ENCODE measurements at regions not wholly inside any gene's neighbourhood (a gene's known extent, or its start where the extent isn't known, plus 50 kb on each side); places are given as distances from the start of the nearest gene placed in this dataset.

DNA sequence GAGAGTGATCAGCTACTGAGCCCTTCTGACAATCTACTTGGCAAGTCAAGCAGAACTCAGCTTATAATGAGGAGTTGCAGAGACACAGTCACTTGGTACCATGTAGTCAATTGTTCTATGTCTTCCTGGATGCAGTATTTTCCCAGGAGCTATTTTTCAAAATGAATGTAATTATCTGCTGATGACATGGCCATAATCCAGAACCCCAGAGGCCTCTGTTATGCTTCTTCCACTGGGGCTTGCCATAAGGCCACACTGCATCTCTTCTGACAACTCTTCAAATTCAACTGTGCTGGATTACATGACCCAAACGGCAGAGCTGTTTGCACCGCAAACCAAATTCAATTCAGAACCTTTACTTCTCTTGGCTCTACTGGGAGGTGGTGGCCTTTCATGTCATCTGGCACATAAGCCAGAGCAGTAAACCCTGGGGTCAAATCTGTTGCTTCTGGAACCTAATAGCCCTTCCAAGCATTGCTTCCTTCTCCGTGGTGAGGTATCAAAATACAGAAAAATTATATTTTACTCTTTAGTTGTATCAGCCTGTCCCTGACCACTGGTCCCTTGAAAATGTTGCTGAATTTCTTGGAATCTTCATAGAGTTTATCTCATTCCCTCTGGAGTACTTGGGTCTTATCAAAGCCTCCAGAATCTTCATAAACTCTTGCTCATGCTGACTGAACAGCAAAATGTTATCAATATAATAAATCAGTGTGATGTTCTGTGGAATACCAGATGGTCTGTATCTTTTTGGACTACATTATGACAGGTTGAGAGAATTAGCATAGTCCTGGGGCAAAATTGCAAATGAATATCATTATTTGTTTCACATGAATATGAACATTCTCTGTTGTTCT, 79.4 kb upstream of the DCN start:
- no peak for DNase-seq (ENCODE audit: extremely low read depth, insufficient read length)
- Histone ChIP-seq H3K27me3 (replicated peaks; ENCODE audit: control insufficient read depth, insufficient read depth, low read length) (no peaks in the 10 kb centered on the region), H3K36me3 (ENCODE audit: control insufficient read depth, insufficient read depth, low read length) (no peaks in the 10 kb centered on the region), H3K4me3 (replicated peaks; ENCODE audit: low read depth, low read length) (no peak overlapping the region)
- TF ChIP-seq, protein P1, sequence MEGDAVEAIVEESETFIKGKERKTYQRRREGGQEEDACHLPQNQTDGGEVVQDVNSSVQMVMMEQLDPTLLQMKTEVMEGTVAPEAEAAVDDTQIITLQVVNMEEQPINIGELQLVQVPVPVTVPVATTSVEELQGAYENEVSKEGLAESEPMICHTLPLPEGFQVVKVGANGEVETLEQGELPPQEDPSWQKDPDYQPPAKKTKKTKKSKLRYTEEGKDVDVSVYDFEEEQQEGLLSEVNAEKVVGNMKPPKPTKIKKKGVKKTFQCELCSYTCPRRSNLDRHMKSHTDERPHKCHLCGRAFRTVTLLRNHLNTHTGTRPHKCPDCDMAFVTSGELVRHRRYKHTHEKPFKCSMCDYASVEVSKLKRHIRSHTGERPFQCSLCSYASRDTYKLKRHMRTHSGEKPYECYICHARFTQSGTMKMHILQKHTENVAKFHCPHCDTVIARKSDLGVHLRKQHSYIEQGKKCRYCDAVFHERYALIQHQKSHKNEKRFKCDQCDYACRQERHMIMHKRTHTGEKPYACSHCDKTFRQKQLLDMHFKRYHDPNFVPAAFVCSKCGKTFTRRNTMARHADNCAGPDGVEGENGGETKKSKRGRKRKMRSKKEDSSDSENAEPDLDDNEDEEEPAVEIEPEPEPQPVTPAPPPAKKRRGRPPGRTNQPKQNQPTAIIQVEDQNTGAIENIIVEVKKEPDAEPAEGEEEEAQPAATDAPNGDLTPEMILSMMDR (IDR thresholded peaks at IDR 0.05; ENCODE audit: insufficient read depth, low read length, poor library complexity, severe bottlenecking) = no peak

DNA sequence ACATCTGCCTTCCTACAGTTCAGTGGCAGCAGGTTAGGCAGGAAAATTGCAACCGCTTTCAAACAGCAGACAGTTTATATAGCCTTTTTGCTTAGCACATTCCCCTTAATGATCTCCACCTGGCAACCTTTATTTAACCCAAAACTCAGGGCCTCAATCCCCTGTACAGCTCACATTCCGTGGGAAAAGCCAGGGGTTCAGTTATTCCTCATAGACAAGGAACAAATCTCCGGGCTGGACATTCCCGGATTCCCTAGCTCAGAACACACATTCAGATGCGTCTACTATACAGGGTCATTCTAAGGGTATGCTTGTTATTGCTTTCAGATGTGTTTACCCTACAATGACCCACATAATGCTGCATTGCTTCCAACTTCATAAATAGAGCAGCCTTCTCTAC, 73.8 kb upstream of the DCN start:
- Histone ChIP-seq H3K27me3 (replicated peaks; ENCODE audit: control insufficient read depth, insufficient read depth, low read length) (no peaks in the 10 kb centered on the region), H3K36me3 (ENCODE audit: control insufficient read depth, insufficient read depth, low read length) (no peaks in the 10 kb centered on the region), H3K4me3 (replicated peaks; ENCODE audit: low read depth, low read length) (no peak overlapping the region)
- DNase-seq (ENCODE audit: extremely low read depth, insufficient read length) = no peak
- TF ChIP-seq, protein P1 (IDR thresholded peaks at IDR 0.05; ENCODE audit: insufficient read depth, low read length, poor library complexity, severe bottlenecking) = no peak

DNA sequence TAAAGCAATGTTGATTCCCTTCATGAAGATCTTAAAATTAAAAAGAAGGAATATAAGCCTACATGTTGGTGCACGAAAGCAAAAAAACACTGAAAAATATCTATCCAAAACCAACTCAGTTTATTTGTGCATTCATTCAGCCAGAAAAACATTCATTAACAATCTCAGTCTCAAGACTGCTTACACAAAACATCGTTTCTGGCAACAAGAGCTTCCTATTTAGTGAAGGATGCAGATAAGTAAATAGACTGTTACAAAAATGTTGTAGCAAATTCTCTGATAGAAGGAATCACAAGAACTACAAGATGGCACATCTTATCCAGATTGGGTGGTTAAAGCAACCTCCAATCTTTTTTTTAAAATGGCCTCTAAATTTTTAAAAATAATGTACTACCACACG, 69.7 kb upstream of the DCN start:
- no peak overlapping the region for H3K4me3 ChIP-seq (replicated peaks; ENCODE audit: low read depth, low read length)
- H3K27me3 ChIP-seq (replicated peaks; ENCODE audit: control insufficient read depth, insufficient read depth, low read length) = no peaks in the 10 kb centered on the region
- DNase-seq (ENCODE audit: extremely low read depth, insufficient read length) = no peak
- H3K36me3 ChIP-seq (ENCODE audit: control insufficient read depth, insufficient read depth, low read length) = no peaks in the 10 kb centered on the region
- TF ChIP-seq, protein P1 (IDR thresholded peaks at IDR 0.05; ENCODE audit: insufficient read depth, low read length, poor library complexity, severe bottlenecking) = no peak

GRCh38 chr12:91250273-91250665, 67.7 kb upstream of the DCN start:
- TF ChIP-seq, protein P1 (IDR thresholded peaks at IDR 0.05; ENCODE audit: insufficient read depth, low read length, poor library complexity, severe bottlenecking) = no peak
- no peak overlapping the region for H3K4me3 ChIP-seq (replicated peaks; ENCODE audit: low read depth, low read length)
- no peaks in the 10 kb centered on the region for H3K27me3 ChIP-seq (replicated peaks; ENCODE audit: control insufficient read depth, insufficient read depth, low read length)
- no peaks in the 10 kb centered on the region for H3K36me3 ChIP-seq (ENCODE audit: control insufficient read depth, insufficient read depth, low read length)
- no peak for DNase-seq (ENCODE audit: extremely low read depth, insufficient read length)

DNA sequence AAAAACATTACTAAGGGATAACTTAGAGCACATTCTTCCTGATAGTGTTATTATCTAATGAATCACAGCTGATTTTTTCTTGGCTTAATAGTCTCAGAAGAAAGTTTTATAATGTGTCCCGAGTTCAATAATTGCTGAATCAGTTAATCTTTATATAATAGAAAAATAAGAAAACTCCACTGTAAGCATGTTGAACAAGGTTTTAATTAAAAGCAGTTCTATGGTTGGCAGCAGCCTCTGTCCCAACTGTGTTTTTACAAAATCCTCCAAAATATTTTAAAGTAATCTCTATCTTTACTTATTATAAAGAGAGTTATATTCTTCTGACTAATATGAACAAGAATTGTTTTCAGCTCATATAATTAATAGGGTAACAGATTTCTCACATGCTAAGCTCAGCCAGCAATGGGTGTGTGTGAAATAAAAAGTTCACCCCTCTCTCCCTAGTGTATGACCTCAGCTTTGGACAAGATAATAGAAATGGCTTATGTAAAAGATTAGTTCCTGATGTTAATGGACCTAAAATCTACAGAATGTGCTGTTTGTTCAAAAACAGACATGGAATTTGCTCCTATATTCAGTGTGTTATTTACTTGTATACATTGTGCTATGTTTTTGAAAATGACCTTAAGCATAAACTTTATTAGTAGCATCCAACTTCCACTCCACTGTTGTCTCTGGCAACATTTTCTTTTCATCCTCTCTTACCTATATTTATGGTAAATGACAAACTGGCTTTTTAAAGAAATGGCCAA, 67.1 kb upstream of the DCN start:
- TF ChIP-seq, protein P1 (IDR thresholded peaks at IDR 0.05; ENCODE audit: insufficient read depth, low read length, poor library complexity, severe bottlenecking) = no peak
- H3K27me3 ChIP-seq (replicated peaks; ENCODE audit: control insufficient read depth, insufficient read depth, low read length) = no peaks in the 10 kb centered on the region
- no peaks in the 10 kb centered on the region for H3K36me3 ChIP-seq (ENCODE audit: control insufficient read depth, insufficient read depth, low read length)
- DNase-seq (ENCODE audit: extremely low read depth, insufficient read length) = no peak
- no peak overlapping the region for H3K4me3 ChIP-seq (replicated peaks; ENCODE audit: low read depth, low read length)

Data from GM06990 (cell line).